Lung (tissue), 11 donors: ENCODE measurements at regions not wholly inside any gene's neighbourhood (a gene's known extent, or its start where the extent isn't known, plus 50 kb on each side); places are given as distances from the start of the nearest gene placed in this dataset.

Experiments
- ATAC-seq: fragments of 200-7000 bp; cut with Tn5 transposase; one replicate; pipeline ENCODE4 v1.9.1; 2020; ENCODE audit warnings: moderate number of reproducible peaks; ENCODE audit not compliant: insufficient read depth, low FRiP score
- DNase-seq, 3 donors: peaks; one replicate each; pipeline ENCODE4 v3.0.0-alpha.2; 2013 to 2017
- H3K27ac ChIP-seq, 2 donors: one replicate each; pipeline ENCODE4 v1.5.1; 2013; ENCODE audit warnings: mild to moderate bottlenecking in 2 of 2, moderate library complexity in 2 of 2, control low read depth in 1 of 2, inconsistent platforms in 1 of 2, low read depth in 1 of 2, low read length in 1 of 2
- H3K27me3 ChIP-seq, 3 donors: one replicate each; pipeline ENCODE4 v1.5.1; 2013; ENCODE audit warnings: low read length in 2 of 3; ENCODE audit not compliant: control insufficient read depth in 3 of 3, insufficient read depth in 3 of 3
- H3K36me3 ChIP-seq, 4 donors: one replicate each; pipeline ENCODE4 v1.5.1; 2013; ENCODE audit warnings: low read length in 4 of 4, mild to moderate bottlenecking in 1 of 4, moderate library complexity in 1 of 4; ENCODE audit not compliant: control insufficient read depth in 4 of 4, insufficient read depth in 4 of 4
- H3K4me1 ChIP-seq, 5 donors: one replicate each; pipeline ENCODE4 v1.5.1; 2013; ENCODE audit warnings: low read length in 5 of 5, mild to moderate bottlenecking in 2 of 5, moderate library complexity in 1 of 5; ENCODE audit not compliant: control insufficient read depth in 5 of 5, insufficient read depth in 5 of 5
- H3K4me3 ChIP-seq: one replicate; pipeline ENCODE4 v1.5.1; 2013; ENCODE audit warnings: mild to moderate bottlenecking, control low read depth, moderate library complexity
- H3K9ac ChIP-seq, 2 donors: one replicate each; pipeline ENCODE4 v1.5.1; 2013; ENCODE audit warnings: low read length in 2 of 2, control low read depth in 1 of 2; ENCODE audit not compliant: insufficient read depth in 1 of 2
- H3K9me3 ChIP-seq, 4 donors: one replicate each; pipeline ENCODE4 v1.5.1; 2013; ENCODE audit warnings: low read length in 3 of 4, mild to moderate bottlenecking in 1 of 4, moderate library complexity in 1 of 4; ENCODE audit not compliant: control insufficient read depth in 4 of 4, insufficient read depth in 3 of 4
- WGBS, 2 donors: extraction: QIAGEN DNeasy Blood & Tissue Kit; methylation state at CpG; one replicate each; pipeline ENCODE4 v1.1.7; 2013; 5-methylcytosine and 5-hydroxymethylcytosine counted together
- TF ChIP-seq, protein P1 (sequence below): IDR thresholded peaks from 2 replicates; pipeline ENCODE4 v1.5.1; 2012; ENCODE audit warnings: mild to moderate bottlenecking; ENCODE audit errors: control extremely low read depth, extremely low read depth
- donor health status: control.
- donor health status: control.
- donor health status: Bipolar disorder and iron deficiency.
- donor health status: healthy.
- donor health status: DM: yes; HTN: yes; CAD: no.

DNA sequence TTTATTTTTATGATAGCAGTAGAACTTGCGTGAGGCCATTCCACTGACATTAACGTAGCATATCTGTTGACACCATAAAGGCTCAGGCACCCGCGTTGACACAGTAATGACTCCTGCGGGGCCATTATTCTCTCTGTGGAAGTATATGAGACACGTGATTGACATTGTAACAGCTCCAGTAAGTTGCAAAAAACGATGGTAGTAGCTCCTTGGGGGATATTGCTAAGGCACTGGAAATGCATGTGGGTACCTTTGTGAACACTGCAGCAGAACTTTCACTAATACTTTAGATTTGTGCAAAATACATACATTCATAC lies 918.8 kb upstream of the CDH8 start:
- WGBS, 2 donors, result 46 to 59% methylated on average over 7 of the region's 7 CpGs

DNA sequence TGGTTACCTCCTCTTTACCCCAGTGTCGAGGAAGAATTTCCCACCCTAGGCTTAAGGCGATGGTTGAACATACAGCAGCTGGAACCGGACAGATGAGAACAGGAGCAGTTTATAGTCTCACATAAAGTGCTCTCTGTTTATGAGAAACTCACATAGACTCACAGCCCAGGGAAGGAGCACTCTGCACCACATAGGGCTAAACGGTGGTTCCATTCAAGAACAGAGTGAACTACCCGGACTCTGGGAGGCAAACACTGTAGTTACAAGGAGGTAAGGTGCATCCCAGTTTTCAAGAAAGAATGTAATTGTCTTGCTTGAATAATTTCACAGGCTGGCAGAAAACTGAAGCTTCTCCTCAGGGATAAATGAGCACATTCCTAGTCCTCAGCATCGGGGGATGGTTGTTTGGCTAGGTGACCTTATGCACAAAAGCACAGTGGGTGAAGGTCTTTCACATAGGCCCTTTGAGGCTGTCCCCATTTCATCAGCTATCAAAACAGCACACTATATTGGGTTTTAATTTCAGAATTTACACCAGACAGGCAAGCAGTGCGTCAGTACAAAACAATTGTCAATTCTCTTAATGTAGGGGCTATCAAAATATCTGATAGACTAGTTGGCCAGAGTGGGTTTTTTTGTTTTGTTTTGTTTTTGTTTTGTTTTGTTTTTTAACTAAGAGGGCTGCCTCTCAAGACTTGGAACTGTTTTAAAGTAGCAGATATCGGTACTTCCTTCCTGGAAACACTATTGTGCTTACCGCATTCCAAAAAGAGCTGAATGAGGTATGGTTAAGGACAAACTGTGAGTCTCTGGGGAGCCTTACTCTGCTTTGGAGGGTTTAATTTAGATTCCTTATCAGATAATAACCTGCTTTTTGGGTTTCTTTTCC lies 918.1 kb upstream of the CDH8 start:
- Histone ChIP-seq H3K9me3 (no peaks in the 10 kb centered on the region), H3K36me3 (no peaks in the 10 kb centered on the region), H3K27me3 (no peaks in the 10 kb centered on the region), H3K27ac (no peak overlapping the region), H3K4me3 (no peak overlapping the region), H3K9ac (no peak overlapping the region), H3K4me1 (peaks cover 0 to 6% (median 0%) of the 10 kb centered on the region in 5 donors)
- DNase-seq, result peak in 2 of 3 donors; percentile 24 to 31
- ATAC-seq, result no peak
- 66 to 69% methylated on average over 9 of the region's 9 CpGs for WGBS, 2 donors
- TF ChIP-seq, protein P1, sequence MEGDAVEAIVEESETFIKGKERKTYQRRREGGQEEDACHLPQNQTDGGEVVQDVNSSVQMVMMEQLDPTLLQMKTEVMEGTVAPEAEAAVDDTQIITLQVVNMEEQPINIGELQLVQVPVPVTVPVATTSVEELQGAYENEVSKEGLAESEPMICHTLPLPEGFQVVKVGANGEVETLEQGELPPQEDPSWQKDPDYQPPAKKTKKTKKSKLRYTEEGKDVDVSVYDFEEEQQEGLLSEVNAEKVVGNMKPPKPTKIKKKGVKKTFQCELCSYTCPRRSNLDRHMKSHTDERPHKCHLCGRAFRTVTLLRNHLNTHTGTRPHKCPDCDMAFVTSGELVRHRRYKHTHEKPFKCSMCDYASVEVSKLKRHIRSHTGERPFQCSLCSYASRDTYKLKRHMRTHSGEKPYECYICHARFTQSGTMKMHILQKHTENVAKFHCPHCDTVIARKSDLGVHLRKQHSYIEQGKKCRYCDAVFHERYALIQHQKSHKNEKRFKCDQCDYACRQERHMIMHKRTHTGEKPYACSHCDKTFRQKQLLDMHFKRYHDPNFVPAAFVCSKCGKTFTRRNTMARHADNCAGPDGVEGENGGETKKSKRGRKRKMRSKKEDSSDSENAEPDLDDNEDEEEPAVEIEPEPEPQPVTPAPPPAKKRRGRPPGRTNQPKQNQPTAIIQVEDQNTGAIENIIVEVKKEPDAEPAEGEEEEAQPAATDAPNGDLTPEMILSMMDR, result no peak

More for the DNA sequence above, 918.8 kb upstream of the CDH8 start:
- H3K27me3 ChIP-seq, result no peaks in the 10 kb centered on the region
- H3K27ac ChIP-seq, result no peak overlapping the region
- no peaks in the 10 kb centered on the region for H3K36me3 ChIP-seq
- no peak overlapping the region for H3K4me3 ChIP-seq
- TF ChIP-seq, protein P1, result no peak
- peaks cover 0 to 6% (median 0%) of the 10 kb centered on the region in 5 donors for H3K4me1 ChIP-seq
- ATAC-seq (no peak), DNase-seq (no peak)
- no peak overlapping the region for H3K9ac ChIP-seq
- no peaks in the 10 kb centered on the region for H3K9me3 ChIP-seq

DNA sequence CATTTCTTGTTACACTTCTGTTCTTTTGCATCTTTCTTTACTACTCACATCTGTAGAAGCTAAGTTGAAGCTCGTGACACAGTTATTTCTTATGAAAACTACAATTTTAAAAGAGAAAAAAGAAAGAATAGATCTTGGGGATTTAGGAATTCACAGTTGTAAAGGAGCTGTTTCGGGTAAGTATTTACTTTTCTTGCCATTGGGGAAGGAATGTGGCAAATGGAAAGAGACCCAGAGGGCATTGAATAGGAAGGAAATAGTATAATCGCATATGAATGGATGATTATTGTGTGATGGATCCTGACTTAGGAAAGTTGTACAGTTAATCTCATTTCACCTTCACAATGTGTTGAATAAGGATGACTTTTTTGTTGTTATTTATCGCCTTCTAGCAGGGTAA lies 914.1 kb upstream of the CDH8 start:
- Histone ChIP-seq H3K27ac (no peak overlapping the region), H3K4me3 (no peak overlapping the region), H3K36me3 (no peaks in the 10 kb centered on the region), H3K27me3 (no peaks in the 10 kb centered on the region), H3K4me1 (peaks cover 0 to 6% (median 0%) of the 10 kb centered on the region in 5 donors), H3K9ac (no peak overlapping the region), H3K9me3 (no peaks in the 10 kb centered on the region)
- no peak for DNase-seq
- no peak for ATAC-seq
- TF ChIP-seq, protein P1, result no peak
- 71 to 77% methylated on average over 4 of the region's 4 CpGs for WGBS, 2 donors
